Prostate gland (tissue), 2 donors: ENCODE measurements at regions not wholly inside any gene's neighbourhood (a gene's known extent, or its start where the extent isn't known, plus 50 kb on each side); places are given as distances from the start of the nearest gene placed in this dataset.

ENCODE experiments used
- POLR2A ChIP-seq: fragments of 450-650 bp; IDR thresholded peaks from one replicate; pipeline ENCODE4 v1.6.1; 2016; ENCODE audit warnings: antibody characterized with exemption, mild to moderate bottlenecking
- POLR2AphosphoS5 ChIP-seq: sonication (generic); formaldehyde crosslinking; IDR thresholded peaks from one replicate; pipeline ENCODE4 v1.6.1; 2017; ENCODE audit warnings: antibody characterized with exemption
- TF ChIP-seq, protein P1 (sequence below), 4 experiments: fragments of 200-600 bp in 2 of 4; fragments of 450-650 bp in 2 of 4; sonication (generic) in 2 of 4; IDR thresholded peaks; 1 replicate in 3 of 4; 2 replicates in 1 of 4; pipeline ENCODE4 v1.5.1; 2016 to 2019; ENCODE audit warnings: antibody characterized with exemption in 4 of 4, mild to moderate bottlenecking in 2 of 4, moderate library complexity in 2 of 4

DNA sequence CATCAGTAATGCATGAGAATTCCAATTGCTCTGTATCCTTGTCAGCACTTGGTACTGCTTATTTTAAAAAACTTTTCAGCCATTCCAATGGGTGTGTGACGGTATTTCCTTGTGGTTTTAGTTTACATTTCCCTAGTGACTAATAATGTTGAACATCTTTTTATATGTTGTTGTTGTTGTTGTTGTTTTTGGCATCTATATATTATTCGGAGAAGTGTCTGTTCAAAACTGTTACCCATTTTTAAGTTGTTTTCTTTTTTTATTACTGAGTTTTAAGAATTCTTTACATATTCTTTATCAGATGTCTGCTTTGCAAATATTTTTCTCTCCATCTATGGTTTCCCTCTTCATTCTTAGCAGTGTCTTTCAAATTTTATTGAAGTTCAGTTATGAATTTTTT is 231.1 kb upstream of the POU3F1 start:
- TF ChIP-seq, protein P1, sequence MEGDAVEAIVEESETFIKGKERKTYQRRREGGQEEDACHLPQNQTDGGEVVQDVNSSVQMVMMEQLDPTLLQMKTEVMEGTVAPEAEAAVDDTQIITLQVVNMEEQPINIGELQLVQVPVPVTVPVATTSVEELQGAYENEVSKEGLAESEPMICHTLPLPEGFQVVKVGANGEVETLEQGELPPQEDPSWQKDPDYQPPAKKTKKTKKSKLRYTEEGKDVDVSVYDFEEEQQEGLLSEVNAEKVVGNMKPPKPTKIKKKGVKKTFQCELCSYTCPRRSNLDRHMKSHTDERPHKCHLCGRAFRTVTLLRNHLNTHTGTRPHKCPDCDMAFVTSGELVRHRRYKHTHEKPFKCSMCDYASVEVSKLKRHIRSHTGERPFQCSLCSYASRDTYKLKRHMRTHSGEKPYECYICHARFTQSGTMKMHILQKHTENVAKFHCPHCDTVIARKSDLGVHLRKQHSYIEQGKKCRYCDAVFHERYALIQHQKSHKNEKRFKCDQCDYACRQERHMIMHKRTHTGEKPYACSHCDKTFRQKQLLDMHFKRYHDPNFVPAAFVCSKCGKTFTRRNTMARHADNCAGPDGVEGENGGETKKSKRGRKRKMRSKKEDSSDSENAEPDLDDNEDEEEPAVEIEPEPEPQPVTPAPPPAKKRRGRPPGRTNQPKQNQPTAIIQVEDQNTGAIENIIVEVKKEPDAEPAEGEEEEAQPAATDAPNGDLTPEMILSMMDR (IDR thresholded peaks at IDR 0.05) = no peak
- TF ChIP-seq POLR2A = no peak
- TF ChIP-seq POLR2AphosphoS5 = no peak
